Uterus (tissue), 3 donors: ENCODE measurements at regions not wholly inside any gene's neighbourhood (a gene's known extent, or its start where the extent isn't known, plus 50 kb on each side); places are given as distances from the start of the nearest gene placed in this dataset.
"Not testable (repeated sequence)": the region's sequence is repeated elsewhere in the genome, so short reads cannot be mapped to it uniquely, and the experiment has no call there.

Experiments
- DNase-seq, 2 donors: peaks; one replicate each; pipeline ENCODE4 v3.0.0-alpha.2; 2019 to 2020
- H3K27ac ChIP-seq, 2 donors: fragments of 200-600 bp; sonication (generic); 1 replicate in 1 of 2; 2 replicates in 1 of 2; pipeline ENCODE4 v1.5.1; 2016 to 2018
- H3K27me3 ChIP-seq, 2 donors: fragments of 200-600 bp; sonication (generic); one replicate each; pipeline ENCODE4 v1.5.1; 2018 to 2019; ENCODE audit warnings: control low read depth in 1 of 2
- H3K36me3 ChIP-seq, 2 donors: fragments of 200-600 bp; sonication (generic); one replicate each; pipeline ENCODE4 v1.5.1; 2019; ENCODE audit warnings: control low read depth in 1 of 2
- H3K4me1 ChIP-seq, 2 donors: fragments of 200-600 bp; sonication (generic); one replicate each; pipeline ENCODE4 v1.5.1; 2018 to 2019; ENCODE audit warnings: control low read depth in 1 of 2
- H3K4me3 ChIP-seq, 2 donors: fragments of 200-600 bp; sonication (generic); 1 replicate in 1 of 2; 2 replicates in 1 of 2; pipeline ENCODE4 v1.5.1; 2018 to 2019; ENCODE audit warnings: mild to moderate bottlenecking in 1 of 2
- H3K9me3 ChIP-seq, 2 donors: fragments of 200-600 bp; sonication (generic); one replicate each; pipeline ENCODE4 v1.5.1; 2019; ENCODE audit warnings: control low read depth in 1 of 2
- CTCF ChIP-seq, 4 experiments: fragments of 200-600 bp in 2 of 4; fragments of 450-650 bp in 2 of 4; sonication (generic) in 2 of 4; IDR thresholded peaks; one replicate each; pipeline ENCODE4 v1.5.1; 2016 to 2019; ENCODE audit warnings: antibody characterized with exemption in 4 of 4, mild to moderate bottlenecking in 2 of 4, moderate library complexity in 1 of 4
- POLR2A ChIP-seq, 2 donors: fragments of 450-650 bp; IDR thresholded peaks; one replicate each; pipeline ENCODE4 v1.6.1; 2016; ENCODE audit warnings: antibody characterized with exemption in 2 of 2, mild to moderate bottlenecking in 1 of 2, moderate library complexity in 1 of 2
- intact Hi-C: fragments of 100-400 bp; cut with DNase I; formaldehyde crosslinking; loops from one replicate; pipeline ENCODE4 v1.15.1; 2023; ENCODE audit warnings: low total_unique reads
- donor health status: DM: yes; HTN: yes; CAD: no.

GRCh38 chr2:82780050-82780449 is 1679.0 kb downstream of the SUCLG1 start:
- Histone ChIP-seq H3K36me3 (no peaks in the 10 kb centered on the region), H3K27ac (no peak overlapping the region), H3K27me3 (no peaks in the 10 kb centered on the region), H3K4me3 (no peak overlapping the region), H3K4me1 (no peaks in the 10 kb centered on the region), H3K9me3 (no peaks in the 10 kb centered on the region)
- intact Hi-C loops = no loop called here
- DNase-seq = no peak
- TF ChIP-seq CTCF (IDR thresholded peaks at IDR 0.05) = no peak
- no peak for TF ChIP-seq POLR2A (IDR thresholded peaks at IDR 0.05)

GRCh38 chr2:82752396-82752795 is 1706.7 kb downstream of the SUCLG1 start:
- no peak for DNase-seq
- intact Hi-C loops = no loop called here
- no peaks in the 10 kb centered on the region for H3K4me1 ChIP-seq
- no peak overlapping the region for H3K27ac ChIP-seq
- TF ChIP-seq POLR2A (IDR thresholded peaks at IDR 0.05) (no peak), CTCF (IDR thresholded peaks at IDR 0.05) (no peak)
- H3K9me3 ChIP-seq = no peaks in the 10 kb centered on the region
- H3K4me3 ChIP-seq = no peak overlapping the region
- H3K36me3 ChIP-seq = no peaks in the 10 kb centered on the region
- no peaks in the 10 kb centered on the region for H3K27me3 ChIP-seq

GRCh38 chr2:82748653-82749052 is 1710.4 kb downstream of the SUCLG1 start:
- Histone ChIP-seq H3K36me3 (no peaks in the 10 kb centered on the region), H3K9me3 (no peaks in the 10 kb centered on the region), H3K27me3 (no peaks in the 10 kb centered on the region), H3K4me3 (no peak overlapping the region), H3K27ac (no peak overlapping the region), H3K4me1 (no peaks in the 10 kb centered on the region)
- TF ChIP-seq POLR2A (IDR thresholded peaks at IDR 0.05) (no peak), CTCF (IDR thresholded peaks at IDR 0.05) (no peak)
- no peak for DNase-seq
- intact Hi-C loops = no loop called here

GRCh38 chr2:82740527-82740926 is 1718.6 kb downstream of the SUCLG1 start:
- H3K36me3 ChIP-seq = no peaks in the 10 kb centered on the region
- no peaks in the 10 kb centered on the region for H3K4me1 ChIP-seq
- no peaks in the 10 kb centered on the region for H3K27me3 ChIP-seq
- no peak overlapping the region for H3K27ac ChIP-seq
- DNase-seq = no peak
- H3K4me3 ChIP-seq = no peak overlapping the region
- TF ChIP-seq CTCF (IDR thresholded peaks at IDR 0.05) (no peak), POLR2A (IDR thresholded peaks at IDR 0.05) (no peak)
- no peaks in the 10 kb centered on the region for H3K9me3 ChIP-seq
- intact Hi-C loops = no loop called here

- H3K36me3 ChIP-seq, DNase-seq, H3K27ac ChIP-seq, H3K4me3 ChIP-seq, H3K9me3 ChIP-seq, H3K27me3 ChIP-seq, H3K4me1 ChIP-seq, intact Hi-C loops: not testable (repeated sequence)
Measured at GRCh38 chr2:82737965-82738364, 1721.1 kb downstream of the SUCLG1 start.

- H3K4me1 ChIP-seq = no peaks in the 10 kb centered on the region
- DNase-seq = no peak
- H3K27me3 ChIP-seq = no peaks in the 10 kb centered on the region
- no peaks in the 10 kb centered on the region for H3K36me3 ChIP-seq
- H3K27ac ChIP-seq = no peak overlapping the region
- TF ChIP-seq CTCF (IDR thresholded peaks at IDR 0.05) (no peak), POLR2A (IDR thresholded peaks at IDR 0.05) (no peak)
- no peaks in the 10 kb centered on the region for H3K9me3 ChIP-seq
- no peak overlapping the region for H3K4me3 ChIP-seq
- intact Hi-C loops = no loop called here
Measured at GRCh38 chr2:82735336-82735735, 1723.7 kb downstream of the SUCLG1 start.
